ENCODE measurements at regions not wholly inside any gene's neighbourhood (a gene's known extent, or its start where the extent isn't known, plus 50 kb on each side); places are given as distances from the start of the nearest gene placed in this dataset.

- no peaks in the 10 kb centered on the region for H3K9me3 ChIP-seq (ENCODE audit: control insufficient read depth, insufficient read depth, low read length)
- intact Hi-C loops (cut with micrococcal nuclease): no loop called here
- TF ChIP-seq MAZ (IDR thresholded peaks at IDR 0.05; ENCODE audit: borderline replicate concordance, low read depth, low read length) (no peak), CHD1 (IDR thresholded peaks at IDR 0.05; ENCODE audit: low read depth, low read length) (no peak), MXI1 (IDR thresholded peaks at IDR 0.05; ENCODE audit: borderline replicate concordance, low read depth, low read length) (no peak), SMC3 (IDR thresholded peaks at IDR 0.05; ENCODE audit: low read depth, low read length) (no peak), RAD21 (IDR thresholded peaks at IDR 0.05; ENCODE audit: low read length) (no peak), USF2 (IDR thresholded peaks at IDR 0.05; ENCODE audit: low read depth, low read length) (no peak), CEBPB (IDR thresholded peaks at IDR 0.05; ENCODE audit: low read depth, low read length) (no peak), NFE2L2 (IDR thresholded peaks at IDR 0.05; ENCODE audit: low read depth, low read length) (no peak), RCOR1 (IDR thresholded peaks at IDR 0.05; ENCODE audit: insufficient replicate concordance, low read length) (no peak), FOS (IDR thresholded peaks at IDR 0.05; ENCODE audit: low read depth, low read length) (no peak), RFX5 (IDR thresholded peaks at IDR 0.05; ENCODE audit: low read depth, low read length) (no peak), MAFK (IDR thresholded peaks at IDR 0.05; ENCODE audit: low read depth, low read length) (no peak), POLR2A (IDR thresholded peaks at IDR 0.05; ENCODE audit: low read depth, low read length) (no peak), BHLHE40 (IDR thresholded peaks at IDR 0.05; ENCODE audit: low read depth, low read length) (no peak)
- TF ChIP-seq, protein P1, sequence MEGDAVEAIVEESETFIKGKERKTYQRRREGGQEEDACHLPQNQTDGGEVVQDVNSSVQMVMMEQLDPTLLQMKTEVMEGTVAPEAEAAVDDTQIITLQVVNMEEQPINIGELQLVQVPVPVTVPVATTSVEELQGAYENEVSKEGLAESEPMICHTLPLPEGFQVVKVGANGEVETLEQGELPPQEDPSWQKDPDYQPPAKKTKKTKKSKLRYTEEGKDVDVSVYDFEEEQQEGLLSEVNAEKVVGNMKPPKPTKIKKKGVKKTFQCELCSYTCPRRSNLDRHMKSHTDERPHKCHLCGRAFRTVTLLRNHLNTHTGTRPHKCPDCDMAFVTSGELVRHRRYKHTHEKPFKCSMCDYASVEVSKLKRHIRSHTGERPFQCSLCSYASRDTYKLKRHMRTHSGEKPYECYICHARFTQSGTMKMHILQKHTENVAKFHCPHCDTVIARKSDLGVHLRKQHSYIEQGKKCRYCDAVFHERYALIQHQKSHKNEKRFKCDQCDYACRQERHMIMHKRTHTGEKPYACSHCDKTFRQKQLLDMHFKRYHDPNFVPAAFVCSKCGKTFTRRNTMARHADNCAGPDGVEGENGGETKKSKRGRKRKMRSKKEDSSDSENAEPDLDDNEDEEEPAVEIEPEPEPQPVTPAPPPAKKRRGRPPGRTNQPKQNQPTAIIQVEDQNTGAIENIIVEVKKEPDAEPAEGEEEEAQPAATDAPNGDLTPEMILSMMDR (conservative IDR thresholded peaks at IDR 0.05; ENCODE audit: low read depth, low read length): no peak
- TF ChIP-seq, protein P2, sequence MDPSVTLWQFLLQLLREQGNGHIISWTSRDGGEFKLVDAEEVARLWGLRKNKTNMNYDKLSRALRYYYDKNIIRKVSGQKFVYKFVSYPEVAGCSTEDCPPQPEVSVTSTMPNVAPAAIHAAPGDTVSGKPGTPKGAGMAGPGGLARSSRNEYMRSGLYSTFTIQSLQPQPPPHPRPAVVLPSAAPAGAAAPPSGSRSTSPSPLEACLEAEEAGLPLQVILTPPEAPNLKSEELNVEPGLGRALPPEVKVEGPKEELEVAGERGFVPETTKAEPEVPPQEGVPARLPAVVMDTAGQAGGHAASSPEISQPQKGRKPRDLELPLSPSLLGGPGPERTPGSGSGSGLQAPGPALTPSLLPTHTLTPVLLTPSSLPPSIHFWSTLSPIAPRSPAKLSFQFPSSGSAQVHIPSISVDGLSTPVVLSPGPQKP (IDR thresholded peaks at IDR 0.05; ENCODE audit: borderline replicate concordance, low read depth, low read length): no peak
Observed at GRCh38 chr17:5843366-5844026, 226.7 kb upstream of the WSCD1 start.

More at GRCh38 chr17:5843366-5844026, 226.7 kb upstream of the WSCD1 start:
- Histone ChIP-seq H3K4me1 (ENCODE audit: control insufficient read depth, insufficient read depth, low read length) (no peaks in the 10 kb centered on the region), H2BK15ac (ENCODE audit: low read depth, low read length) (no peak overlapping the region), H3K27me3 (ENCODE audit: control insufficient read depth, insufficient read depth, low read length) (no peaks in the 10 kb centered on the region), H3K9ac (ENCODE audit: low read depth, low read length) (no peak overlapping the region), H3K18ac (ENCODE audit: low read depth, low read length) (no peak overlapping the region), H3K36me3 (ENCODE audit: control insufficient read depth, insufficient read depth, low read length) (no peaks in the 10 kb centered on the region), H4K5ac (ENCODE audit: low read depth, low read length) (no peak overlapping the region), H4K8ac (ENCODE audit: low read depth in 2 of 2, low read length in 2 of 2) (no peak overlapping the region), H3K14ac (replicated peaks; ENCODE audit: low read depth, low read length) (no peak overlapping the region), H3K27ac (ENCODE audit: insufficient read depth, low read length) (no peak overlapping the region), H2AK5ac (ENCODE audit: low read depth, low read length) (no peak overlapping the region), H3K4ac (ENCODE audit: low read depth, low read length) (no peak overlapping the region), H2AFZ (replicated peaks; ENCODE audit: low read length, poor library complexity) (no peak overlapping the region), H3K56ac (ENCODE audit: extremely low read depth, insufficient read depth, low read length) (no peak overlapping the region), H3K23ac (ENCODE audit: low read depth, low read length) (no peak overlapping the region), H3K4me3 (ENCODE audit: insufficient read depth, low read depth, low read length) (no peak overlapping the region), H2BK5ac (ENCODE audit: low read depth, low read length, poor library complexity, severe bottlenecking) (no peak overlapping the region), H2AK9ac (replicated peaks; ENCODE audit: low read depth, low read length, poor library complexity) (no peak overlapping the region), H3K4me2 (ENCODE audit: low read depth, low read length) (no peak overlapping the region), H3K9me1 (ENCODE audit: insufficient read depth, low read length) (no peaks in the 10 kb centered on the region), H2BK20ac (ENCODE audit: low read depth, low read length) (no peak overlapping the region), H2BK120ac (ENCODE audit: low read depth, low read length) (no peak overlapping the region), H3K79me1 (ENCODE audit: low read depth in 1 of 2, low read length in 2 of 2) (no peaks in the 10 kb centered on the region), H4K91ac (ENCODE audit: insufficient read depth, low read depth, low read length) (no peak overlapping the region), H4K20me1 (ENCODE audit: insufficient read depth, low read length) (no peaks in the 10 kb centered on the region)
- whole genome bisulfite sequencing, 2 experiments (ENCODE audit: extremely low coverage in 2 of 2, insufficient read length in 1 of 2): no CpG with 5 or more reads among the region's 14 CpGs
- ChIA-PET POLR2A (ENCODE audit: unreplicated experiment) (no interaction called here), CTCF (no interaction called here)
- dilution Hi-C loops (cut with HindIII; ENCODE audit: low sequenced_read_pairs, unreplicated experiment) (no loop called here), in situ Hi-C loops (cut with MboI; ENCODE audit: low sequenced_read_pairs) (no loop called here)
- DNase-seq (no peak), ATAC-seq (ENCODE audit: low read depth) (no peak)
- no TSS peak for BruUV-seq (replicated peaks)
